Fibroblast of villous mesenchyme (primary cell): ENCODE measurements at regions not wholly inside any gene's neighbourhood (a gene's known extent, or its start where the extent isn't known, plus 50 kb on each side); places are given as distances from the start of the nearest gene placed in this dataset.

Experiments used
- DNase-seq: peaks from one replicate; pipeline ENCODE4 v3.0.0-alpha.2; 2010; ENCODE audit warnings: low read depth
- H3K4me3 ChIP-seq: 2 replicates; pipeline ENCODE4 v1.5.1; 2011; ENCODE audit warnings: low read depth, mild to moderate bottlenecking, low read length
- CTCF ChIP-seq: IDR thresholded peaks from 2 replicates; pipeline ENCODE4 v1.5.1; 2012; ENCODE audit warnings: low read depth, mild to moderate bottlenecking, low read length; ENCODE audit not compliant: insufficient read depth

GRCh38 chr15:35159170-35159569 is 74.1 kb upstream of the NANOGP8 start:
- H3K4me3 ChIP-seq: no peak overlapping the region
- no peak for DNase-seq
- no peak for TF ChIP-seq CTCF

- TF ChIP-seq CTCF: no peak
- DNase-seq: no peak
- no peak overlapping the region for H3K4me3 ChIP-seq
Measured at GRCh38 chr15:35151782-35152181, 66.7 kb upstream of the NANOGP8 start.

- no peak for TF ChIP-seq CTCF
- H3K4me3 ChIP-seq: no peak overlapping the region
- no peak for DNase-seq
Measured at GRCh38 chr15:35151381-35151780, 66.3 kb upstream of the NANOGP8 start.

- DNase-seq: no peak
- TF ChIP-seq CTCF: no peak
- no peak overlapping the region for H3K4me3 ChIP-seq
Measured at GRCh38 chr15:35150361-35150760, 65.3 kb upstream of the NANOGP8 start.

GRCh38 chr15:35145336-35145735 is 60.2 kb upstream of the NANOGP8 start:
- DNase-seq: no peak
- no peak for TF ChIP-seq CTCF
- no peak overlapping the region for H3K4me3 ChIP-seq

- no peak for DNase-seq
- TF ChIP-seq CTCF: no peak
- no peak overlapping the region for H3K4me3 ChIP-seq
Measured at GRCh38 chr15:35142578-35142977, 57.5 kb upstream of the NANOGP8 start.

GRCh38 chr15:35141743-35142471 is 56.8 kb upstream of the NANOGP8 start:
- TF ChIP-seq CTCF: no peak
- DNase-seq: peak; percentile 95
- H3K4me3 ChIP-seq: no peak overlapping the region
